Gastroesophageal sphincter (tissue), 3 donors: ENCODE measurements at regions not wholly inside any gene's neighbourhood (a gene's known extent, or its start where the extent isn't known, plus 50 kb on each side); places are given as distances from the start of the nearest gene placed in this dataset.

Experiments
- POLR2AphosphoS5 ChIP-seq: sonication (generic); formaldehyde crosslinking; IDR thresholded peaks from one replicate; pipeline ENCODE4 v1.6.1; 2017; ENCODE audit warnings: antibody characterized with exemption
- TF ChIP-seq, protein P1 (sequence below), 4 experiments: fragments of 200-600 bp in 2 of 4; fragments of 450-650 bp in 2 of 4; sonication (generic) in 1 of 4; IDR thresholded peaks; one replicate each; pipeline ENCODE4 v1.5.1; 2017 to 2019; ENCODE audit warnings: antibody characterized with exemption in 4 of 4, mild to moderate bottlenecking in 2 of 4, moderate library complexity in 2 of 4

- TF ChIP-seq, protein P1, sequence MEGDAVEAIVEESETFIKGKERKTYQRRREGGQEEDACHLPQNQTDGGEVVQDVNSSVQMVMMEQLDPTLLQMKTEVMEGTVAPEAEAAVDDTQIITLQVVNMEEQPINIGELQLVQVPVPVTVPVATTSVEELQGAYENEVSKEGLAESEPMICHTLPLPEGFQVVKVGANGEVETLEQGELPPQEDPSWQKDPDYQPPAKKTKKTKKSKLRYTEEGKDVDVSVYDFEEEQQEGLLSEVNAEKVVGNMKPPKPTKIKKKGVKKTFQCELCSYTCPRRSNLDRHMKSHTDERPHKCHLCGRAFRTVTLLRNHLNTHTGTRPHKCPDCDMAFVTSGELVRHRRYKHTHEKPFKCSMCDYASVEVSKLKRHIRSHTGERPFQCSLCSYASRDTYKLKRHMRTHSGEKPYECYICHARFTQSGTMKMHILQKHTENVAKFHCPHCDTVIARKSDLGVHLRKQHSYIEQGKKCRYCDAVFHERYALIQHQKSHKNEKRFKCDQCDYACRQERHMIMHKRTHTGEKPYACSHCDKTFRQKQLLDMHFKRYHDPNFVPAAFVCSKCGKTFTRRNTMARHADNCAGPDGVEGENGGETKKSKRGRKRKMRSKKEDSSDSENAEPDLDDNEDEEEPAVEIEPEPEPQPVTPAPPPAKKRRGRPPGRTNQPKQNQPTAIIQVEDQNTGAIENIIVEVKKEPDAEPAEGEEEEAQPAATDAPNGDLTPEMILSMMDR (IDR thresholded peaks at IDR 0.05), result no peak
- no peak for TF ChIP-seq POLR2AphosphoS5
Observed at GRCh38 chr16:6252541-6252940, 1080.1 kb upstream of the RBFOX1 start.
